Stimulated activated memory B cell treated with anti-CD40 and anti-IgM and Interleukin-4, amounts not matched to agents 10 μg/mL and 1 μg/mL and 100 μg/mL, for 72 hours (primary cell): ENCODE measurements at regions not wholly inside any gene's neighbourhood (a gene's known extent, or its start where the extent isn't known, plus 50 kb on each side); places are given as distances from the start of the nearest gene placed in this dataset.

ENCODE experiments used
- ATAC-seq: fragments of 150-1000 bp; cut with Tn5 transposase; 2 replicates; pipeline ENCODE4 v1.10.0; 2021
- H3K27ac Mint-ChIP-seq: one replicate; pipeline ENCODE4 v1.8.0; 2022; ENCODE audit warnings: mild to moderate bottlenecking, mixed read lengths
- H3K27me3 Mint-ChIP-seq: one replicate; pipeline ENCODE4 v1.8.0; 2022; ENCODE audit warnings: mixed read lengths
- H3K36me3 Mint-ChIP-seq: one replicate; pipeline ENCODE4 v1.8.0; 2022; ENCODE audit warnings: mixed read lengths
- H3K4me1 Mint-ChIP-seq: one replicate; pipeline ENCODE4 v1.8.0; 2022; ENCODE audit warnings: mixed read lengths
- H3K4me3 Mint-ChIP-seq: one replicate; pipeline ENCODE4 v1.8.0; 2022; ENCODE audit warnings: mild to moderate bottlenecking, moderate library complexity, mixed read lengths
- H3K9me3 Mint-ChIP-seq: one replicate; pipeline ENCODE4 v1.8.0; 2022; ENCODE audit warnings: mixed read lengths

GRCh38 chr16:26263406-26263805 is 571.6 kb downstream of the HS3ST4 start:
- Mint-ChIP-seq H3K4me3 (no peak overlapping the region), H3K36me3 (no peaks in the 10 kb centered on the region), H3K27ac (no peak overlapping the region), H3K27me3 (no peaks in the 10 kb centered on the region), H3K9me3 (no peaks in the 10 kb centered on the region), H3K4me1 (no peaks in the 10 kb centered on the region)
- no peak for ATAC-seq

- H3K36me3 Mint-ChIP-seq, result no peaks in the 10 kb centered on the region
- ATAC-seq, result no peak
- H3K27me3 Mint-ChIP-seq, result no peaks in the 10 kb centered on the region
- no peaks in the 10 kb centered on the region for H3K4me1 Mint-ChIP-seq
- no peaks in the 10 kb centered on the region for H3K9me3 Mint-ChIP-seq
- no peak overlapping the region for H3K4me3 Mint-ChIP-seq
- H3K27ac Mint-ChIP-seq, result no peak overlapping the region
Measured at GRCh38 chr16:26267641-26268040, 575.9 kb downstream of the HS3ST4 start.

GRCh38 chr16:26269673-26270072 is 577.9 kb downstream of the HS3ST4 start:
- Mint-ChIP-seq H3K9me3 (no peaks in the 10 kb centered on the region), H3K4me3 (no peak overlapping the region), H3K27me3 (no peaks in the 10 kb centered on the region), H3K36me3 (no peaks in the 10 kb centered on the region), H3K27ac (no peak overlapping the region), H3K4me1 (no peaks in the 10 kb centered on the region)
- ATAC-seq, result no peak

GRCh38 chr16:26273607-26274006 is 581.8 kb downstream of the HS3ST4 start:
- Mint-ChIP-seq H3K4me3 (no peak overlapping the region), H3K9me3 (no peaks in the 10 kb centered on the region), H3K36me3 (no peaks in the 10 kb centered on the region), H3K27me3 (no peaks in the 10 kb centered on the region), H3K27ac (no peak overlapping the region), H3K4me1 (no peaks in the 10 kb centered on the region)
- no peak for ATAC-seq

- no peaks in the 10 kb centered on the region for H3K9me3 Mint-ChIP-seq
- no peaks in the 10 kb centered on the region for H3K36me3 Mint-ChIP-seq
- no peak for ATAC-seq
- H3K27me3 Mint-ChIP-seq, result no peaks in the 10 kb centered on the region
- no peak overlapping the region for H3K4me3 Mint-ChIP-seq
- H3K4me1 Mint-ChIP-seq, result no peaks in the 10 kb centered on the region
- H3K27ac Mint-ChIP-seq, result no peak overlapping the region
Measured at GRCh38 chr16:26275021-26275590, 583.3 kb downstream of the HS3ST4 start.

GRCh38 chr16:26276289-26276688 is 584.5 kb downstream of the HS3ST4 start:
- no peak overlapping the region for H3K4me3 Mint-ChIP-seq
- H3K27me3 Mint-ChIP-seq, result no peaks in the 10 kb centered on the region
- H3K4me1 Mint-ChIP-seq, result no peaks in the 10 kb centered on the region
- no peak overlapping the region for H3K27ac Mint-ChIP-seq
- H3K9me3 Mint-ChIP-seq, result no peaks in the 10 kb centered on the region
- ATAC-seq, result no peak
- H3K36me3 Mint-ChIP-seq, result no peaks in the 10 kb centered on the region

GRCh38 chr16:26281381-26282110 is 589.8 kb downstream of the HS3ST4 start:
- Mint-ChIP-seq H3K36me3 (no peaks in the 10 kb centered on the region), H3K27me3 (no peaks in the 10 kb centered on the region), H3K27ac (no peak overlapping the region), H3K4me3 (no peak overlapping the region), H3K9me3 (peaks cover 3% of the 10 kb centered on the region), H3K4me1 (no peaks in the 10 kb centered on the region)
- ATAC-seq, result no peak

- ATAC-seq, result no peak
- no peak overlapping the region for H3K27ac Mint-ChIP-seq
- H3K4me1 Mint-ChIP-seq, result no peaks in the 10 kb centered on the region
- no peak overlapping the region for H3K4me3 Mint-ChIP-seq
- no peaks in the 10 kb centered on the region for H3K27me3 Mint-ChIP-seq
- peaks cover 2% of the 10 kb centered on the region for H3K9me3 Mint-ChIP-seq
- no peaks in the 10 kb centered on the region for H3K36me3 Mint-ChIP-seq
Measured at GRCh38 chr16:26295625-26296304, 604.0 kb downstream of the HS3ST4 start.

- ATAC-seq, result no peak
- Mint-ChIP-seq H3K27ac (no peak overlapping the region), H3K4me1 (no peaks in the 10 kb centered on the region)
Measured at GRCh38 chr16:26301516-26301915, 609.8 kb downstream of the HS3ST4 start.

GRCh38 chr16:26316683-26317464 is 625.1 kb downstream of the HS3ST4 start:
- H3K36me3 Mint-ChIP-seq, result no peaks in the 10 kb centered on the region
- no peak overlapping the region for H3K27ac Mint-ChIP-seq
- H3K27me3 Mint-ChIP-seq, result no peaks in the 10 kb centered on the region
- H3K9me3 Mint-ChIP-seq, result peaks cover 7% of the 10 kb centered on the region
- no peaks in the 10 kb centered on the region for H3K4me1 Mint-ChIP-seq
- ATAC-seq, result no peak
- H3K4me3 Mint-ChIP-seq, result no peak overlapping the region

More at GRCh38 chr16:26301516-26301915, 609.8 kb downstream of the HS3ST4 start:
- H3K27me3 Mint-ChIP-seq, result no peaks in the 10 kb centered on the region
- no peak overlapping the region for H3K4me3 Mint-ChIP-seq
- no peaks in the 10 kb centered on the region for H3K9me3 Mint-ChIP-seq
- H3K36me3 Mint-ChIP-seq, result no peaks in the 10 kb centered on the region

- no peaks in the 10 kb centered on the region for H3K27me3 Mint-ChIP-seq
- no peaks in the 10 kb centered on the region for H3K36me3 Mint-ChIP-seq
- H3K9me3 Mint-ChIP-seq, result peaks cover 7% of the 10 kb centered on the region
- H3K4me1 Mint-ChIP-seq, result no peaks in the 10 kb centered on the region
- H3K4me3 Mint-ChIP-seq, result no peak overlapping the region
- H3K27ac Mint-ChIP-seq, result no peak overlapping the region
- no peak for ATAC-seq
Measured at GRCh38 chr16:26317885-26318284, 626.1 kb downstream of the HS3ST4 start.

- Mint-ChIP-seq H3K4me3 (no peak overlapping the region), H3K27ac (no peak overlapping the region), H3K36me3 (no peaks in the 10 kb centered on the region), H3K27me3 (no peaks in the 10 kb centered on the region), H3K4me1 (no peaks in the 10 kb centered on the region), H3K9me3 (peaks cover 15% of the 10 kb centered on the region)
- no peak for ATAC-seq
Measured at GRCh38 chr16:26330654-26331053, 638.9 kb downstream of the HS3ST4 start.

GRCh38 chr16:26334218-26335111 is 642.7 kb downstream of the HS3ST4 start:
- no peak for ATAC-seq
- Mint-ChIP-seq H3K36me3 (no peaks in the 10 kb centered on the region), H3K27me3 (no peaks in the 10 kb centered on the region), H3K4me1 (no peaks in the 10 kb centered on the region), H3K4me3 (no peak overlapping the region), H3K27ac (no peak overlapping the region), H3K9me3 (peaks cover 3% of the 10 kb centered on the region)

- H3K4me3 Mint-ChIP-seq, result no peak overlapping the region
Measured at GRCh38 chr16:26335236-26335853, 643.6 kb downstream of the HS3ST4 start.

More at GRCh38 chr16:26335236-26335853, 643.6 kb downstream of the HS3ST4 start:
- Mint-ChIP-seq H3K27ac (no peak overlapping the region), H3K4me1 (no peaks in the 10 kb centered on the region), H3K36me3 (no peaks in the 10 kb centered on the region), H3K9me3 (peaks cover 3% of the 10 kb centered on the region), H3K27me3 (no peaks in the 10 kb centered on the region)
- ATAC-seq, result no peak
